Stomach smooth muscle (tissue), 2 donors: ENCODE measurements at regions not wholly inside any gene's neighbourhood (a gene's known extent, or its start where the extent isn't known, plus 50 kb on each side); places are given as distances from the start of the nearest gene placed in this dataset.

Experiments used
- H3K27ac ChIP-seq: one replicate; pipeline ENCODE4 v1.7.0; 2013; ENCODE audit warnings: mild to moderate bottlenecking, low read length, inconsistent platforms
- H3K27me3 ChIP-seq, 2 donors: one replicate each; pipeline ENCODE4 v1.7.0; 2013; ENCODE audit warnings: low read length in 2 of 2; ENCODE audit not compliant: insufficient read depth in 2 of 2, control insufficient read depth in 1 of 2
- H3K36me3 ChIP-seq, 2 donors: one replicate each; pipeline ENCODE4 v1.7.0; 2013; ENCODE audit warnings: low read length in 2 of 2; ENCODE audit not compliant: control insufficient read depth in 2 of 2, insufficient read depth in 2 of 2
- H3K4me1 ChIP-seq: one replicate; pipeline ENCODE4 v1.7.0; 2013; ENCODE audit warnings: low read length; ENCODE audit not compliant: control insufficient read depth, insufficient read depth
- H3K4me3 ChIP-seq, 2 donors: one replicate each; pipeline ENCODE4 v1.7.0; 2013; ENCODE audit warnings: low read length in 2 of 2
- H3K9ac ChIP-seq, 2 donors: one replicate each; pipeline ENCODE4 v1.7.0; 2013; ENCODE audit warnings: low read length in 2 of 2, mild to moderate bottlenecking in 1 of 2
- H3K9me3 ChIP-seq, 2 donors: one replicate each; pipeline ENCODE4 v1.7.0; 2013; ENCODE audit warnings: low read length in 2 of 2; ENCODE audit not compliant: control insufficient read depth in 2 of 2
- donor health status: healthy.
- donor health status: Pancreatic carcinoma.

DNA sequence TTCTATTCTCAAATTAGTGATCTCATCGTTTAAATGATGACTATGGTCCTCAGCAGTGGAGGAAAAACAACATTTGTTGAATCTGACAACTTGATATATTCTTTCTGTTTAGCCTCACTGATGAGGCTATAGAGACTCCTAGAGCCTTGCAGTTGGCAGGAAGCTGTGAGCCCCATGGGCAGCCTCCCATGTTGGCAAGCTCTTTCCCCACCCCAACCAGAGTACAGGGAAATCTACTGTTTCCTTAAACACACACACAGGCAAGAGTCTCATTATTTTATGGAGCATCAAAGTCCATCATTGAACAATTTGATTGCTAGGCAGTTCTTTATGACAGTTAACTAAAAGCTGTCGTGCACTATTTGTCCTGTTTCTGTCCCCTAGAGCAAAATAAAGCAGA lies 498.2 kb upstream of the CITED2 start:
- no peak overlapping the region for H3K4me3 ChIP-seq
- no peaks in the 10 kb centered on the region for H3K9me3 ChIP-seq
- no peaks in the 10 kb centered on the region for H3K27me3 ChIP-seq
- no peak overlapping the region for H3K9ac ChIP-seq
- H3K4me1 ChIP-seq, result no peaks in the 10 kb centered on the region
- H3K36me3 ChIP-seq, result no peaks in the 10 kb centered on the region
- H3K27ac ChIP-seq, result no peak overlapping the region

DNA sequence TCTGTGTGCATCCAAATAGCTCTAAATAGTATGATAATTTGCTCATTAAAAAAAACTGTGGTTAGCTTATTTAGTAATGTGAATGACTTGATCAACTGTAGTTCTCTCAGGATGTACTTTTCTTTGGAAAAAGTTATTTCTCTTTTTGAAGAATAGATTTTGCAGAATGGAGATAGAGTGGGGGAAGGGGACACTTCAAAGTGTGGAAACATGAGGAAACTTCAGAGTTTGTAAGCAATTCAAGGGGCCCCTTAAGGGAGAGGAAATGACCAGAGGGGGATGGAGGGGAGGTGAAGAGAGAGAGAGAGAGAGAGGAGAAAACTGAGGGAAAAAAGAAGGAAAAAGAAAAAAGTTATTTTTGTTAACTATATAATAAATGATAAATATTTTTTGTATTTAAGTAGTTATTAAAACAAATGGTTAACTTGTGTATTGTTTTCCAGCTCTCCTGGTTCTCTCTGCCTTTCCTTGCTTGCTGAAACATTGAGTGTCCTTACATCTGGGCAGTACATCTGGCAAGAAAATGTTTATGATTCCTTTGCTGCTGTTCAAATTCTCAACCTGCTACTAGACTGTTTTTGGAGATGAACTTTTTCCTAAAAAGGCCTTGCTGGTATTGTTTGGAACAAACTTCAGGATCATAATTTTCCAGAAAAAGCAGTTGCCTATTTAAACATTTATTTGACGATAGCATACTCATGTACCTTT lies 497.5 kb upstream of the CITED2 start:
- Histone ChIP-seq H3K27me3 (no peaks in the 10 kb centered on the region), H3K9ac (no peak overlapping the region), H3K4me1 (no peaks in the 10 kb centered on the region), H3K4me3 (no peak overlapping the region), H3K9me3 (no peaks in the 10 kb centered on the region), H3K27ac (no peak overlapping the region), H3K36me3 (no peaks in the 10 kb centered on the region)

DNA sequence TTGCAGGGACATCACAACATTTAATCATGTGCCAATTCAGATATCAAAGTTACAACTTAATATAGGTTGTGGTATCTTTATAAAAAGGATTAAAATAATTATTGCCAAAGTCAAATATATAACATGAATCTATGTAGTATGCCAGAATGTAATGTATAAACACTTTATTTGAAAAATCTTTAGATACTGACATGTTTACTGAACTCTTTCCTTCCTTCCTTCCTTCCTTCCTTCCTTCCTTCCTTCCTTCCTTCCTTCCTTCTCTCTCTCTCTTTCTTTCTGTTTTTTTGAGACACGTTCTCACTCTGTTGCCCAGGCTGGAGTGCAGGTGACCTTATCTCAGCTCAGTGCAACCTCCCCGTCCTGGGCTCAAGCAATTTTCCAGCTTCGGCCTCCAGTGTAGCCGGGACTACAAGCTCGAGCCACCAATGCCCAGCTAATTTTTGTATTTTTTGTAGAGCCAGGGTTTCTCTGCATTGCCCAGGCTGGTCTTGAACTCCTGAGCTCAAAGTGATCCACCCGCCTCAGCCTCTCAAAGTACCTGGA lies 496.8 kb upstream of the CITED2 start:
- no peak overlapping the region for H3K27ac ChIP-seq
- H3K4me1 ChIP-seq, result no peaks in the 10 kb centered on the region
- H3K9ac ChIP-seq, result no peak overlapping the region
- H3K4me3 ChIP-seq, result no peak overlapping the region
- H3K36me3 ChIP-seq, result no peaks in the 10 kb centered on the region
- H3K9me3 ChIP-seq, result no peaks in the 10 kb centered on the region
- H3K27me3 ChIP-seq, result no peaks in the 10 kb centered on the region

DNA sequence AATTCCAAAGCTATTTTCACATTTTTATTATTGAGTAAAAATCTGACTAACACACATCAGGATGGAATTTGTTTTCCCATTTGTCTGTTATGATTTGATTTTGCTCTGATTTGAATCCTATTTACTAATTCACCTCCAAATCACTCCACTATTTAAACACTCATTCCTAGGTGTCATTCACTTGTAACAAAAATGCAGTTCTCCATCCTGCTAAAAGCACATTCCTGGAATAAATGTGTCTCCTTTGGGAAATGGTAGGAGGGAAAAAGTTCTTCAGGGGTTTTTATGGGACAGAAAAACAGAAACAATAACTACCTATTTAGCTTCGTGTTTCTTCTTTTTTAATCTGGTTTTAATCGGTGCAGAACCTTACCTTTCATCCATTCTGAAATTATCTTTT lies 494.1 kb upstream of the CITED2 start:
- no peaks in the 10 kb centered on the region for H3K4me1 ChIP-seq
- no peak overlapping the region for H3K27ac ChIP-seq
- no peaks in the 10 kb centered on the region for H3K27me3 ChIP-seq
- H3K9me3 ChIP-seq, result no peaks in the 10 kb centered on the region
- no peak overlapping the region for H3K4me3 ChIP-seq
- no peak overlapping the region for H3K9ac ChIP-seq
- H3K36me3 ChIP-seq, result no peaks in the 10 kb centered on the region

DNA sequence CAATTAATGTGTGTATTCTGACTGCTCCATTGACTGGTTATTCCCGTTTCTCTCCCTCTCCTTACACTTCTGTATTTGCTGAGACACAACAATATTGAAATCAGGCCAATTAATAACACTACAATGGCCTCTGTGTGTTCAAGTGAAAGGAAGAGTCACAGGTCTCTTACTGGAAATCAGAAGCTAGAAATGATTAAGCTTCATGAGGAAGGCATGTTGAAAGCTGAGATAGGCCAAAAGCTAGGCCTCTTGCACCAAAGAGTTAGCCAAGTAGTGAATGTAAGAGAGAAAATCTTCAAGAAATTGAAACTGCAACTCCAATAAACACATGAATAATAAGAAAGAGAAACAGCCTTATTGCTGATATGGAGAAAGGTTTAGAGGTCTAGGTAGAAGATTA lies 489.5 kb upstream of the CITED2 start:
- Histone ChIP-seq H3K4me1 (no peaks in the 10 kb centered on the region), H3K36me3 (no peaks in the 10 kb centered on the region), H3K27ac (no peak overlapping the region), H3K27me3 (no peaks in the 10 kb centered on the region), H3K9ac (no peak overlapping the region), H3K4me3 (no peak overlapping the region), H3K9me3 (no peaks in the 10 kb centered on the region)

DNA sequence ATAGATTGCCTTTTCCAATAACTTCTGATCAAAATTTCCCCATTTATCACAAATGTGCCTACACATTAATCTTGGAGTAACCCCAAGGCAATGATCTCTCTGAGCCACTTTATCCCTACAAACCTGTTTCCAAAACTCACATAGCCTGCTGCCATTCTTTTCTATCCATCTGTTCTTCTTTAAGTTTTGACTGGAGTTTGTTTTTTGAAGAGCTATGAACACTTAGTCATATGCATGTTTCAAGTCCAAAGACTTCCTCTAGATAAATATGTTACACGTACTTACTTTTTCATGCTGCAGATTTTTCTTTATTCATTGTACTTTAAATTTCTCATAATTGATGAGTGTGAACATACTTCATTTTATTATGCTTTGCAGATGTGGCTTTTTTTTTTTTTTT lies 488.9 kb upstream of the CITED2 start:
- Histone ChIP-seq H3K9me3 (no peaks in the 10 kb centered on the region), H3K36me3 (no peaks in the 10 kb centered on the region), H3K27ac (no peak overlapping the region), H3K4me1 (no peaks in the 10 kb centered on the region), H3K27me3 (no peaks in the 10 kb centered on the region), H3K4me3 (no peak overlapping the region), H3K9ac (no peak overlapping the region)

DNA sequence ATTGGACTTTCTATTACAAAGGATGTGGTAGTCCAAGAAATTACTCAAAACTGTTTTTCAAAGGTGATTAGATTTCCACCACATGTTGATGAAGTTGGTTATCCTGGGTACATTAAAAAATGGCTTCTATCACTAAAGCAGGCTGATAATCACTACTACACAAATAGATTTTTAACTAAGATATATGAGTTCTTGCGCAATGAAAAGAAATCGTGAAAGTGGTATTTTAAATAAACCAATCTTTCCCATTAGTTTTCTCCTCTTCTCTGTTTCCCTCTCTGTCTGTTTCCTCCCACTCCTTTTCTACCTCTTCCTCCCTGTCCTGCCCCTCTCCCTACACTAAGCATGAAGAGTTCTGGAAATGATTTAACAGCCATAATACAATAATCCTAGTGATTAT lies 487.9 kb upstream of the CITED2 start:
- Histone ChIP-seq H3K4me3 (no peak overlapping the region), H3K9me3 (no peaks in the 10 kb centered on the region), H3K36me3 (no peaks in the 10 kb centered on the region), H3K27me3 (no peaks in the 10 kb centered on the region), H3K4me1 (no peaks in the 10 kb centered on the region), H3K27ac (no peak overlapping the region), H3K9ac (no peak overlapping the region)

DNA sequence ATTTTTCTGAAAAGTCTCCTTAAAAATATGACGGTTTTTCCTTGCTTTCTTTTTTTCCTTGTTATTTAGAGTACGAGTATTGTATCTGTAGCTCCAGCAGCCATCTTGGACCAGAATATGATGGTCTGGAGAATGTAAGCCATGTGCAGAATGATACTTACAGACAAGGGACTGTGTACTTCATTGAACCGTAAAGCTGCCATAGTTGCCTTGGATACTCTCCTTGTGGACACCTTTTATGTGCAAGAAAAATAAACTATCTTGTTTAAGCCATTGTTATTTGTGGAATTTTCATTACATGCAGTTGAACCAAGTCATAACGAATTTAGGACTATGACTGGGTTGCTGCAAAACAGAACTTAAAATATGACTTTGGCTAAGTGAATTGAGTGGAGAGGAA lies 485.8 kb upstream of the CITED2 start:
- Histone ChIP-seq H3K9me3 (no peaks in the 10 kb centered on the region), H3K4me1 (peaks cover 5% of the 10 kb centered on the region), H3K4me3 (no peak overlapping the region), H3K36me3 (no peaks in the 10 kb centered on the region), H3K27me3 (no peaks in the 10 kb centered on the region), H3K9ac (no peak overlapping the region), H3K27ac (no peak overlapping the region)

DNA sequence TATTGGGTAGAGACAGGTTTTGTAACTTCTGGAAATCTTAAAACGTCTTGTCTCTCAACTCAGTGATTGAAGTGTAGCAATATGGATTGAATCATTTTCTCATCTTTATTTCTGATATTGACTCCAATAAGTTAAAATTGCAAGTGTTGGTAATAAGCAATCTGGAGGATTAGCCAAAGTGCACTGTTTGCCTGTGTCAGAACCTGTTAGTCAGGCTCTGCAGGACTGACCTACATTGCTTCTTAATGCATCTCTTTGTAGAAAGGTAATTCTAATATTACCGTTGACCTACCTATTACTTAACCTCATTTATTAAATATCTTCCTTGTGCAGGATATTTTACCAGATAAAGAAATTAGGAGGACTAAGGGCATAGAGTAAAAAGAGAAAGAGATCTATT lies 484.0 kb upstream of the CITED2 start:
- no peaks in the 10 kb centered on the region for H3K36me3 ChIP-seq
- no peak overlapping the region for H3K4me3 ChIP-seq
- no peaks in the 10 kb centered on the region for H3K27me3 ChIP-seq
- no peak overlapping the region for H3K27ac ChIP-seq
- no peak overlapping the region for H3K9ac ChIP-seq
- H3K9me3 ChIP-seq, result no peaks in the 10 kb centered on the region
- peaks cover 5% of the 10 kb centered on the region for H3K4me1 ChIP-seq

DNA sequence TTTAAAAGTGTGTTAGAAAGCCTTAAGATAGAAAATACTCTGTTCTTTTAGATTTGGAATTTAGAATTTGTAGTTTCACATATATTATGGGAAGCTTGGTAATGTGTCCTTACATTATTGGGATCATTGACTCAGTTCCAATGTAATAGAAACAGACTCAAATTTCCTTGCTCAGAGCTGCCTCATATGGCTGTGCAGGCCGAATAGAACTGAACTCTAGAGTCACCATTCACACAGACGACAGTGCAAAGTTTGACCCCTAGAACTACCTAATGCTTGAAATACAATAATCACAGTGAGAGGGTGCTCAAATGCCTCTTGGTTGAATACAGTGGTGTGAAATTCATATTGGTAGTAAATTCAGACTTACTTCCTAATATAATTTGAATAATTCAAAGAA lies 482.7 kb upstream of the CITED2 start:
- peaks cover 5% of the 10 kb centered on the region for H3K4me1 ChIP-seq
- no peak overlapping the region for H3K27ac ChIP-seq

DNA sequence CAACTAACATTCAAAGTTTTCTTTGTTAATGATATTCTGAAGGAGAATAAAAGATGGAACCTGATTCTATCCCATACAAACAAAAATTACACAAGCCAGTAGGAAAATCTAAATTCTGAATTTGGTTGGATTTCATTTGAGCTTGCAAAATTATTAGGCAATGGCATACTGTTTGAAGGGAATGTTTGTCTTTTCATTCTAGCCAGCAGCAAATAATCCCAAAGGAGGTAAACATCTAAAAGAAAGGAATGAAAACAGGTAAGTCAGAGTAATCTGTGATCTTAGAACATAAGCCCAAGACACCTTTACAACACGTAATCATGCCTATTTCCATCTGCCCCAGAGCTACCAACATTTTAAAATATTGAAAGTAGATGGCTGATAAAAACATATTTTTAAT lies 482.1 kb upstream of the CITED2 start:
- Histone ChIP-seq H3K4me3 (no peak overlapping the region), H3K36me3 (no peaks in the 10 kb centered on the region), H3K4me1 (peaks cover 5% of the 10 kb centered on the region), H3K9ac (no peak overlapping the region), H3K27me3 (no peaks in the 10 kb centered on the region), H3K9me3 (no peaks in the 10 kb centered on the region), H3K27ac (no peak overlapping the region)

More for the DNA sequence above, 482.7 kb upstream of the CITED2 start:
- H3K36me3 ChIP-seq, result no peaks in the 10 kb centered on the region
- H3K4me3 ChIP-seq, result no peak overlapping the region
- no peaks in the 10 kb centered on the region for H3K9me3 ChIP-seq
- no peak overlapping the region for H3K9ac ChIP-seq
- H3K27me3 ChIP-seq, result no peaks in the 10 kb centered on the region
